ENCODE measurements at regions not wholly inside any gene's neighbourhood (a gene's known extent, or its start where the extent isn't known, plus 50 kb on each side); places are given as distances from the start of the nearest gene placed in this dataset.

DNA sequence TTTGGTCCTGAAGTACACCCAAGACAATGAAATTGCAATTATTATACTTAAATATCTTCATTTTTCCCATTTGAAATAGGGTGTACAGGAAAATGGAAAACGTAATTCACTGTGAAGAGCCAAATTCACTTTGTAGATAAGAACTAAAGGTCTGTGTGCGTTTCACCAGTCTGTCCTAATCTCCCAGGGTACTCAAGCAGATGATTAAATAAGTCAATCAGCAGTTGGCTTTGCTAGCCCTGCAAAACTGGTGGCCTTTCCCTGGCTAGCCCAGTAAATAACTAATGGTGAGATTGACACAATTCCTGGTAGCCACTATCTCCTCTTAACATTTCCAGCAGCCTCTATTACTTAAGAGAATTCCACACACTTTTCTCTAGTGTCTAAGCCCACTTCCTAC is 389.3 kb downstream of the TBL1XR1 start:
- H3K27me3 ChIP-seq (ENCODE audit: control insufficient read depth in 2 of 2, insufficient read depth in 2 of 2, low read length in 2 of 2), result no peaks in the 10 kb centered on the region

DNA sequence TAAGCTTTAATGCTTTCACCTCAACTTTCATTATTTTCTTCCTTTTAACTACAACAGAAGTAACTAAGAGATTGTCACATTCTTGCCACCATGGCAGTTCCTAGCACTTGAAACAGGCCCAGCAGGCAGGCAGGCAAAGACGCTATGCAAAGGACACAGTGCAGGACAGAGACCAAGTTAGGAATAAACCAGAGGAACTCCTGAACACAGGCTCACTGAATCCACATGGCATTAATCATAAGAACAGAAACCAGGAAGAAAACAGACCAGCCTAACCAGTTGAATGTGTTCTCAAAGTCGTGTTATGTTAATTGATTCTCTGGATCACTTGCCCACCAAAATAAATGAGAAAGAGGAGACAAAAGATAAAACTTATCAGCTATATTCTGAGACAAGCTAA is 397.6 kb downstream of the TBL1XR1 start:
- Mint-ChIP-seq H3K27ac (no peak overlapping the region), H3K9me3 (peaks cover 0 to 3% (median under 1%) of the 10 kb centered on the region in 7 donors), H3K4me3 (no peak overlapping the region), H3K4me1 (no peaks in the 10 kb centered on the region), H3K36me3 (no peaks in the 10 kb centered on the region), H3K27me3 (ENCODE audit: low read depth in 3 of 3) (peaks cover 0 to 5% (median 0%) of the 10 kb centered on the region in 3 donors)
- no peak for DNase-seq
- H3K27me3 ChIP-seq (ENCODE audit: control insufficient read depth in 2 of 2, insufficient read depth in 2 of 2, low read length in 2 of 2), result no peaks in the 10 kb centered on the region
- H3K9ac ChIP-seq (ENCODE audit: insufficient read depth, low read length, poor library complexity, severe bottlenecking), result no peak overlapping the region
- no peaks in the 10 kb centered on the region for H3K4me1 ChIP-seq (ENCODE audit: control insufficient read depth in 1 of 2, insufficient read depth in 2 of 2, low read length in 2 of 2)
- WGBS (ENCODE audit: insufficient coverage), result no CpG with 5 or more reads among the region's 2 CpGs
- TF ChIP-seq, protein P1, sequence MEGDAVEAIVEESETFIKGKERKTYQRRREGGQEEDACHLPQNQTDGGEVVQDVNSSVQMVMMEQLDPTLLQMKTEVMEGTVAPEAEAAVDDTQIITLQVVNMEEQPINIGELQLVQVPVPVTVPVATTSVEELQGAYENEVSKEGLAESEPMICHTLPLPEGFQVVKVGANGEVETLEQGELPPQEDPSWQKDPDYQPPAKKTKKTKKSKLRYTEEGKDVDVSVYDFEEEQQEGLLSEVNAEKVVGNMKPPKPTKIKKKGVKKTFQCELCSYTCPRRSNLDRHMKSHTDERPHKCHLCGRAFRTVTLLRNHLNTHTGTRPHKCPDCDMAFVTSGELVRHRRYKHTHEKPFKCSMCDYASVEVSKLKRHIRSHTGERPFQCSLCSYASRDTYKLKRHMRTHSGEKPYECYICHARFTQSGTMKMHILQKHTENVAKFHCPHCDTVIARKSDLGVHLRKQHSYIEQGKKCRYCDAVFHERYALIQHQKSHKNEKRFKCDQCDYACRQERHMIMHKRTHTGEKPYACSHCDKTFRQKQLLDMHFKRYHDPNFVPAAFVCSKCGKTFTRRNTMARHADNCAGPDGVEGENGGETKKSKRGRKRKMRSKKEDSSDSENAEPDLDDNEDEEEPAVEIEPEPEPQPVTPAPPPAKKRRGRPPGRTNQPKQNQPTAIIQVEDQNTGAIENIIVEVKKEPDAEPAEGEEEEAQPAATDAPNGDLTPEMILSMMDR (IDR thresholded peaks at IDR 0.05), result no peak
- H4K20me1 ChIP-seq (ENCODE audit: insufficient read depth, low read length), result no peaks in the 10 kb centered on the region
- no peak overlapping the region for H3K4me3 ChIP-seq (replicated peaks in 1 of 3; ENCODE audit: low read depth in 2 of 3, low read length in 3 of 3)
- no peak overlapping the region for H2AFZ ChIP-seq (ENCODE audit: insufficient read depth, low read depth, low read length, poor library complexity, severe bottlenecking)
- H3K9me3 ChIP-seq (replicated peaks in 1 of 2; ENCODE audit: control insufficient read depth in 1 of 2, insufficient read depth in 1 of 2, low read length in 2 of 2), result peaks cover 0 to 4% of the 10 kb centered on the region in 2 donors
- intact Hi-C loops (cut with micrococcal nuclease), result no loop called here
- H3K4me2 ChIP-seq (replicated peaks; ENCODE audit: extremely low read depth, low read length, poor library complexity, severe bottlenecking), result no peak overlapping the region
- H3K79me2 ChIP-seq (ENCODE audit: insufficient read depth, low read length), result no peaks in the 10 kb centered on the region
- H3K27ac ChIP-seq (ENCODE audit: low read depth in 1 of 2, low read length in 2 of 2), result no peak overlapping the region
- no peaks in the 10 kb centered on the region for H3K36me3 ChIP-seq (replicated peaks in 1 of 2; ENCODE audit: control insufficient read depth in 1 of 2, insufficient read depth in 2 of 2, low read length in 2 of 2)

More for the DNA sequence above, 389.3 kb downstream of the TBL1XR1 start:
- Mint-ChIP-seq H3K36me3 (no peaks in the 10 kb centered on the region), H3K9me3 (peaks cover 0 to 2% (median 0%) of the 10 kb centered on the region in 7 donors), H3K27me3 (ENCODE audit: low read depth in 3 of 3) (no peaks in the 10 kb centered on the region), H3K4me3 (no peak overlapping the region), H3K27ac (no peak overlapping the region), H3K4me1 (no peaks in the 10 kb centered on the region)
- Histone ChIP-seq H4K20me1 (ENCODE audit: insufficient read depth, low read length) (no peaks in the 10 kb centered on the region), H3K4me3 (replicated peaks in 1 of 3; ENCODE audit: low read depth in 2 of 3, low read length in 3 of 3) (no peak overlapping the region), H3K36me3 (replicated peaks in 1 of 2; ENCODE audit: control insufficient read depth in 1 of 2, insufficient read depth in 2 of 2, low read length in 2 of 2) (no peaks in the 10 kb centered on the region), H3K9ac (ENCODE audit: insufficient read depth, low read length, poor library complexity, severe bottlenecking) (no peak overlapping the region), H3K9me3 (replicated peaks in 1 of 2; ENCODE audit: control insufficient read depth in 1 of 2, insufficient read depth in 1 of 2, low read length in 2 of 2) (no peaks in the 10 kb centered on the region), H3K79me2 (ENCODE audit: insufficient read depth, low read length) (no peaks in the 10 kb centered on the region), H2AFZ (ENCODE audit: insufficient read depth, low read depth, low read length, poor library complexity, severe bottlenecking) (no peak overlapping the region), H3K4me2 (replicated peaks; ENCODE audit: extremely low read depth, low read length, poor library complexity, severe bottlenecking) (no peak overlapping the region), H3K27ac (ENCODE audit: low read depth in 1 of 2, low read length in 2 of 2) (no peak overlapping the region), H3K4me1 (ENCODE audit: control insufficient read depth in 1 of 2, insufficient read depth in 2 of 2, low read length in 2 of 2) (no peaks in the 10 kb centered on the region)
- intact Hi-C loops (cut with micrococcal nuclease), result no loop called here
- no peak for DNase-seq
- TF ChIP-seq, protein P1 (IDR thresholded peaks at IDR 0.05), result no peak
- no CpG with 5 or more reads among the region's 2 CpGs for WGBS (ENCODE audit: insufficient coverage)
